IgD-negative memory B cell (primary cell): ENCODE measurements at regions not wholly inside any gene's neighbourhood (a gene's known extent, or its start where the extent isn't known, plus 50 kb on each side); places are given as distances from the start of the nearest gene placed in this dataset.
A peak's percentile ranks its signal among the peaks of the same experiment; 100 is the strongest.

Source experiments
- H3K27ac Mint-ChIP-seq, 3 donors: one replicate each; pipeline ENCODE4 v1.8.0; 2020 to 2022; ENCODE audit warnings: mild to moderate bottlenecking in 3 of 3, mixed read lengths in 3 of 3, moderate library complexity in 1 of 3
- H3K27me3 Mint-ChIP-seq: one replicate; pipeline ENCODE4 v1.8.0; 2021; ENCODE audit warnings: mixed read lengths
- H3K36me3 Mint-ChIP-seq: one replicate; pipeline ENCODE4 v1.8.0; 2020; ENCODE audit warnings: mild to moderate bottlenecking, mixed read lengths
- H3K4me1 Mint-ChIP-seq, 3 donors: one replicate each; pipeline ENCODE4 v1.8.0; 2020 to 2022; ENCODE audit warnings: mixed read lengths in 3 of 3, mild to moderate bottlenecking in 1 of 3
- H3K4me3 Mint-ChIP-seq, 4 donors: one replicate each; pipeline ENCODE4 v1.8.0; 2020 to 2022; ENCODE audit warnings: mild to moderate bottlenecking in 4 of 4, mixed read lengths in 4 of 4, moderate library complexity in 3 of 4
- H3K9me3 Mint-ChIP-seq, 3 donors: one replicate each; pipeline ENCODE4 v1.8.0; 2020 to 2021; ENCODE audit warnings: mixed read lengths in 3 of 3, mild to moderate bottlenecking in 1 of 3

- Mint-ChIP-seq H3K36me3 (no peaks in the 10 kb centered on the region), H3K4me3 (no peak overlapping the region), H3K27me3 (no peaks in the 10 kb centered on the region), H3K9me3 (peaks cover 0 to 22% (median 2%) of the 10 kb centered on the region in 3 donors), H3K4me1 (no peaks in the 10 kb centered on the region), H3K27ac (no peak overlapping the region)
Measured at GRCh38 chr12:18008642-18009041, 81.4 kb downstream of the RERGL start.

GRCh38 chr12:17999174-17999801 lies 90.7 kb downstream of the RERGL start:
- Mint-ChIP-seq H3K4me1 (no peaks in the 10 kb centered on the region), H3K36me3 (no peaks in the 10 kb centered on the region), H3K27me3 (no peaks in the 10 kb centered on the region), H3K9me3 (peaks cover 9 to 30% (median 10%) of the 10 kb centered on the region in 3 donors), H3K4me3 (no peak overlapping the region), H3K27ac (no peak overlapping the region)

- Mint-ChIP-seq H3K27me3 (no peaks in the 10 kb centered on the region), H3K4me3 (no peak overlapping the region), H3K9me3 (peaks cover 0 to 10% (median 3%) of the 10 kb centered on the region in 3 donors), H3K27ac (no peak overlapping the region), H3K36me3 (no peaks in the 10 kb centered on the region), H3K4me1 (peaks cover 0 to 2% (median 0%) of the 10 kb centered on the region in 3 donors)
Measured at GRCh38 chr12:17992002-17992656, 97.9 kb downstream of the RERGL start.

- peaks cover 0 to 12% (median 1%) of the 10 kb centered on the region in 3 donors for H3K9me3 Mint-ChIP-seq
- no peaks in the 10 kb centered on the region for H3K27me3 Mint-ChIP-seq
- no peaks in the 10 kb centered on the region for H3K4me1 Mint-ChIP-seq
- H3K27ac Mint-ChIP-seq, result no peak overlapping the region
- H3K36me3 Mint-ChIP-seq, result no peaks in the 10 kb centered on the region
- H3K4me3 Mint-ChIP-seq, result no peak overlapping the region
Measured at GRCh38 chr12:17982556-17982955, 107.4 kb downstream of the RERGL start.

GRCh38 chr12:17976202-17976601 lies 113.8 kb downstream of the RERGL start:
- Mint-ChIP-seq H3K36me3 (no peaks in the 10 kb centered on the region), H3K27ac (peak overlapping the region in 1 of 3 donors; percentile 20), H3K4me1 (no peaks in the 10 kb centered on the region), H3K9me3 (peaks cover 1 to 8% (median 4%) of the 10 kb centered on the region in 3 donors), H3K4me3 (no peak overlapping the region), H3K27me3 (no peaks in the 10 kb centered on the region)

- no peaks in the 10 kb centered on the region for H3K27me3 Mint-ChIP-seq
Measured at GRCh38 chr12:17975763-17976162, 114.2 kb downstream of the RERGL start.

GRCh38 chr12:17975239-17975638 lies 114.8 kb downstream of the RERGL start:
- Mint-ChIP-seq H3K27me3 (no peaks in the 10 kb centered on the region), H3K9me3 (peaks cover 1 to 8% (median 4%) of the 10 kb centered on the region in 3 donors), H3K36me3 (no peaks in the 10 kb centered on the region), H3K4me3 (no peak overlapping the region), H3K4me1 (no peaks in the 10 kb centered on the region), H3K27ac (no peak overlapping the region)

More at GRCh38 chr12:17975763-17976162, 114.2 kb downstream of the RERGL start:
- Mint-ChIP-seq H3K9me3 (peaks cover 1 to 8% (median 4%) of the 10 kb centered on the region in 3 donors), H3K27ac (no peak overlapping the region), H3K4me1 (no peaks in the 10 kb centered on the region), H3K36me3 (no peaks in the 10 kb centered on the region), H3K4me3 (no peak overlapping the region)

- no peak overlapping the region for H3K27ac Mint-ChIP-seq
- H3K36me3 Mint-ChIP-seq, result no peaks in the 10 kb centered on the region
- no peaks in the 10 kb centered on the region for H3K4me1 Mint-ChIP-seq
- no peaks in the 10 kb centered on the region for H3K27me3 Mint-ChIP-seq
- peaks cover 6 to 8% (median 8%) of the 10 kb centered on the region in 3 donors for H3K9me3 Mint-ChIP-seq
- H3K4me3 Mint-ChIP-seq, result no peak overlapping the region
Measured at GRCh38 chr12:17971850-17972249, 118.1 kb downstream of the RERGL start.

- no peak overlapping the region for H3K27ac Mint-ChIP-seq
- H3K36me3 Mint-ChIP-seq, result no peaks in the 10 kb centered on the region
- H3K27me3 Mint-ChIP-seq, result no peaks in the 10 kb centered on the region
Measured at GRCh38 chr12:17954788-17955187, 135.2 kb downstream of the RERGL start.

GRCh38 chr12:17950898-17951297 lies 139.1 kb downstream of the RERGL start:
- peaks cover 0 to 3% (median 0%) of the 10 kb centered on the region in 3 donors for H3K4me1 Mint-ChIP-seq
- no peaks in the 10 kb centered on the region for H3K27me3 Mint-ChIP-seq
- H3K36me3 Mint-ChIP-seq, result no peaks in the 10 kb centered on the region
- H3K9me3 Mint-ChIP-seq, result peaks cover 0 to 4% (median 2%) of the 10 kb centered on the region in 3 donors
- no peak overlapping the region for H3K4me3 Mint-ChIP-seq
- no peak overlapping the region for H3K27ac Mint-ChIP-seq

More at GRCh38 chr12:17954788-17955187, 135.2 kb downstream of the RERGL start:
- Mint-ChIP-seq H3K9me3 (peaks cover 0 to 1% (median 0%) of the 10 kb centered on the region in 3 donors), H3K4me1 (peaks cover 0 to 3% (median 0%) of the 10 kb centered on the region in 3 donors), H3K4me3 (no peak overlapping the region)

- no peaks in the 10 kb centered on the region for H3K27me3 Mint-ChIP-seq
- H3K36me3 Mint-ChIP-seq, result no peaks in the 10 kb centered on the region
- no peak overlapping the region for H3K27ac Mint-ChIP-seq
- H3K4me3 Mint-ChIP-seq, result no peak overlapping the region
- peaks cover 0 to 4% (median 1%) of the 10 kb centered on the region in 3 donors for H3K9me3 Mint-ChIP-seq
- peaks cover 0 to 3% (median 0%) of the 10 kb centered on the region in 3 donors for H3K4me1 Mint-ChIP-seq
Measured at GRCh38 chr12:17949558-17950141, 140.3 kb downstream of the RERGL start.

- no peak overlapping the region for H3K27ac Mint-ChIP-seq
- peaks cover 0 to 7% (median 2%) of the 10 kb centered on the region in 3 donors for H3K9me3 Mint-ChIP-seq
- H3K36me3 Mint-ChIP-seq, result no peaks in the 10 kb centered on the region
- H3K27me3 Mint-ChIP-seq, result no peaks in the 10 kb centered on the region
- no peaks in the 10 kb centered on the region for H3K4me1 Mint-ChIP-seq
- H3K4me3 Mint-ChIP-seq, result no peak overlapping the region
Measured at GRCh38 chr12:17928708-17929366, 161.2 kb downstream of the RERGL start.

GRCh38 chr12:17918013-17918412 lies 172.0 kb downstream of the RERGL start:
- Mint-ChIP-seq H3K4me1 (no peaks in the 10 kb centered on the region), H3K9me3 (peaks cover 3 to 10% (median 5%) of the 10 kb centered on the region in 3 donors), H3K4me3 (no peak overlapping the region), H3K27me3 (no peaks in the 10 kb centered on the region), H3K36me3 (peaks cover 2% of the 10 kb centered on the region), H3K27ac (no peak overlapping the region)

GRCh38 chr12:17884581-17884980 lies 205.4 kb downstream of the RERGL start:
- H3K27ac Mint-ChIP-seq, result no peak overlapping the region
- no peaks in the 10 kb centered on the region for H3K4me1 Mint-ChIP-seq
- no peaks in the 10 kb centered on the region for H3K36me3 Mint-ChIP-seq
- peaks cover 2 to 3% (median 3%) of the 10 kb centered on the region in 3 donors for H3K9me3 Mint-ChIP-seq
- no peaks in the 10 kb centered on the region for H3K27me3 Mint-ChIP-seq
- no peak overlapping the region for H3K4me3 Mint-ChIP-seq

- no peaks in the 10 kb centered on the region for H3K27me3 Mint-ChIP-seq
- no peaks in the 10 kb centered on the region for H3K4me1 Mint-ChIP-seq
- H3K4me3 Mint-ChIP-seq, result no peak overlapping the region
- H3K9me3 Mint-ChIP-seq, result peaks cover 5 to 8% (median 8%) of the 10 kb centered on the region in 3 donors
- peaks cover 2% of the 10 kb centered on the region for H3K36me3 Mint-ChIP-seq
- H3K27ac Mint-ChIP-seq, result no peak overlapping the region
Measured at GRCh38 chr12:17878714-17879113, 211.3 kb downstream of the RERGL start.
